ENCODE measurements at regions not wholly inside any gene's neighbourhood (a gene's known extent, or its start where the extent isn't known, plus 50 kb on each side); places are given as distances from the start of the nearest gene placed in this dataset.

GRCh38 chr12:126036348-126036747 is 971.1 kb downstream of the AACS start:
- TF ChIP-seq EZH2 (IDR thresholded peaks at IDR 0.05; ENCODE audit: insufficient read depth, poor library complexity, severe bottlenecking) (no peak), EZH2phosphoT487 (IDR thresholded peaks at IDR 0.05; ENCODE audit: insufficient read depth, low read depth) (no peak)

Data from GM23248 (cell line).